ENCODE measurements at regions not wholly inside any gene's neighbourhood (a gene's known extent, or its start where the extent isn't known, plus 50 kb on each side); places are given as distances from the start of the nearest gene placed in this dataset.
A peak's percentile ranks its signal among the peaks of the same experiment; 100 is the strongest.
"Not testable (repeated sequence)": the region's sequence is repeated elsewhere in the genome, so short reads cannot be mapped to it uniquely, and the experiment has no call there.

DNA sequence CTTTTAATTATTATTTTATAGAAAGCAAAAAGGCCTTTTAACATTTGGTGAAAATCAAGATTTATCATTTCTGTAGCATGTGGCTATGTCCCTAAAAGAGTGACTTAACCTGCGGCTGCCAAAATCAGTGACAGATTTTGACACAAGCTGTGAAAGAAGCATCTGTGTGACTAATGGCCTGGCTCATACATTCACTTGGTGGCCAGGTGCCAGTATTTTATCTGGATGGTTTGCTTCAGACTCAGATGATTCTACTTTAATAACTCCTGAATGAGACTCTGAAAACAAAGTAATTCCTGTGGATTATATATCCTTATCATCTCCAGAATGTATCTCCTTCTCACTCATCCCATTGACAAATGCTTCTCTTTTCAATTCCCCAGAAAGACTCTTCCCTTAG, 103.0 kb downstream of the FSCB start:
- no peak for TF ChIP-seq CTCF (IDR thresholded peaks at IDR 0.05)
- DNase-seq: no peak
- Mint-ChIP-seq H3K9me3 (no peaks in the 10 kb centered on the region), H3K27ac (no peak overlapping the region), H3K27me3 (ENCODE audit: low read depth, poor library complexity) (no peaks in the 10 kb centered on the region), H3K36me3 (ENCODE audit: low read depth) (no peaks in the 10 kb centered on the region), H3K4me1 (no peaks in the 10 kb centered on the region), H3K4me3 (no peak overlapping the region)

DNA sequence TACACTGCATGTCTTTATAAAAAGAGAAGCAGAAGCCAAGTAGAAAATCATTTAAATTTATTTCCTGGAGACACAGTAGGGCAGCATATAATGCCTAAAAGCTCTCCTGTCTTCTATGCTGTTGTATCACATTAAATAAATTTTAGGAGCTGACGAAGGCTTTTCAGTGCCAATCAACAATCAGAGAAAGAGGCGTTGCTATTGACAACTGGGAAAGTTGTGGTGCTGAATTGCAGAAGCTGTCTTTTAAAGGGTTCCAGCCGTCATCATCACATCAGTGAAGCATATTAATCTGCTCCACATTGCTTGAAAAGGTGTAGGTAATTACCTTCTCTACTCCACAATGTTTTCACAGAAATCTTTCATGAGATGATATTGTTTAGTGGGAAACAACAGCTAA, 103.9 kb downstream of the FSCB start:
- Mint-ChIP-seq H3K4me1 (no peaks in the 10 kb centered on the region), H3K9me3 (peaks cover 3% of the 10 kb centered on the region), H3K36me3 (ENCODE audit: low read depth) (no peaks in the 10 kb centered on the region), H3K4me3 (no peak overlapping the region), H3K27me3 (ENCODE audit: low read depth, poor library complexity) (no peaks in the 10 kb centered on the region), H3K27ac (no peak overlapping the region)
- DNase-seq: no peak
- no peak for TF ChIP-seq CTCF (IDR thresholded peaks at IDR 0.05)

GRCh38 chr14:44396226-44396625, 110.9 kb downstream of the FSCB start:
- H3K36me3 Mint-ChIP-seq (ENCODE audit: low read depth): no peaks in the 10 kb centered on the region
- H3K27ac Mint-ChIP-seq: no peak overlapping the region
- peaks cover 7% of the 10 kb centered on the region for H3K9me3 Mint-ChIP-seq
- H3K27me3 Mint-ChIP-seq (ENCODE audit: low read depth, poor library complexity): no peaks in the 10 kb centered on the region
- no peak overlapping the region for H3K4me3 Mint-ChIP-seq
- no peak for DNase-seq
- no peak for TF ChIP-seq CTCF (IDR thresholded peaks at IDR 0.05)
- no peaks in the 10 kb centered on the region for H3K4me1 Mint-ChIP-seq

- no peak for DNase-seq
- Mint-ChIP-seq H3K27ac (no peak overlapping the region), H3K4me3 (no peak overlapping the region), H3K4me1 (no peaks in the 10 kb centered on the region), H3K36me3 (ENCODE audit: low read depth) (no peaks in the 10 kb centered on the region), H3K27me3 (ENCODE audit: low read depth, poor library complexity) (no peaks in the 10 kb centered on the region), H3K9me3 (peaks cover 2% of the 10 kb centered on the region)
- no peak for TF ChIP-seq CTCF (IDR thresholded peaks at IDR 0.05)
Observed at GRCh38 chr14:44392984-44393383, 114.1 kb downstream of the FSCB start.

DNA sequence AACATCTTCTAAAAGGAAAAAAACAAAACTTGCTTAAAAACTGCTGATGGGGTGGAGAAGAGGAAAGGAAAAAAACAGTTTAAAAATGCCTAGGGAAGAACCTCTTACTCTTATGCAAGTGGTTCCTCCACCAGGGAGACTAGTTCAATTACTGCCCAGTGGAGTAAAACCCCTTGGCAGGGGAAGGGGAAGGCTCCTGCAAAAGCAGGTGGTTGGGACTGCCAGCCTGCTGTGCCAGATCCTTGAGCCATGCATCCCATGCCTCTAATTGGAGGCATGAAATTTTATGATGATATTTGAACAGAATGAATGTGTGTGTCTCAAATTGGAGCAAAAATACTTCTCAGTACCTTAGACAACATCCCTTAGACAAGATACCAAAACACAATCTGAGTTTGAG, 118.8 kb downstream of the FSCB start:
- Mint-ChIP-seq H3K27me3 (ENCODE audit: low read depth, poor library complexity) (no peaks in the 10 kb centered on the region), H3K27ac (no peak overlapping the region), H3K9me3 (peaks cover 4% of the 10 kb centered on the region), H3K4me1 (no peaks in the 10 kb centered on the region), H3K4me3 (no peak overlapping the region), H3K36me3 (ENCODE audit: low read depth) (no peaks in the 10 kb centered on the region)
- TF ChIP-seq CTCF (IDR thresholded peaks at IDR 0.05): no peak
- DNase-seq: no peak

DNA sequence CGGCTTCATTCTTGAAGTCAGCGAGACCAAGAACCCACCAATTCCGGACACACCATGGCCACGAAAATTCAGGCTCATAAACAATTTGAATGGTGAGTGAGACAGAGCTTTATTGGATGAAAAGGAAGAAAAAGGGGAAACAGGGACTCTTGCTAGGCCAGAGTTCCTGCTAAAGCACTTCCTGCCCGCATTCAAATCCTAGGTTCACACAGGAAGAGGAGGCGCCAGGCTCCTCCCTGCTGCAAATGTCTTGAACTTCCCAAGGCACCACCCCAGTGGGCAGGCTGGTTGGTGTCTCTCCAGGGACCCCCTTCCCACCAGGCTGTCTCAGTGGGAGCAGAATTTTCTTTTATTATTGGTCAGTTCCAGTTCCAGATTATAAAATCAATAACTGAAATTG, 121.2 kb downstream of the FSCB start:
- no peaks in the 10 kb centered on the region for H3K36me3 Mint-ChIP-seq (ENCODE audit: low read depth)
- H3K9me3 Mint-ChIP-seq: peaks cover 4% of the 10 kb centered on the region
- no peak for DNase-seq
- no peaks in the 10 kb centered on the region for H3K27me3 Mint-ChIP-seq (ENCODE audit: low read depth, poor library complexity)
- H3K27ac Mint-ChIP-seq: no peak overlapping the region
- no peak for TF ChIP-seq CTCF (IDR thresholded peaks at IDR 0.05)
- H3K4me3 Mint-ChIP-seq: no peak overlapping the region
- no peaks in the 10 kb centered on the region for H3K4me1 Mint-ChIP-seq

- DNase-seq; H3K27me3 Mint-ChIP-seq (ENCODE audit: low read depth, poor library complexity); H3K9me3 Mint-ChIP-seq; H3K36me3 Mint-ChIP-seq (ENCODE audit: low read depth); H3K4me3 Mint-ChIP-seq; H3K4me1 Mint-ChIP-seq: not testable (repeated sequence)
- peak overlapping the region; percentile 87 for H3K27ac Mint-ChIP-seq
Observed at GRCh38 chr14:44385296-44385695, 121.8 kb downstream of the FSCB start.

DNA sequence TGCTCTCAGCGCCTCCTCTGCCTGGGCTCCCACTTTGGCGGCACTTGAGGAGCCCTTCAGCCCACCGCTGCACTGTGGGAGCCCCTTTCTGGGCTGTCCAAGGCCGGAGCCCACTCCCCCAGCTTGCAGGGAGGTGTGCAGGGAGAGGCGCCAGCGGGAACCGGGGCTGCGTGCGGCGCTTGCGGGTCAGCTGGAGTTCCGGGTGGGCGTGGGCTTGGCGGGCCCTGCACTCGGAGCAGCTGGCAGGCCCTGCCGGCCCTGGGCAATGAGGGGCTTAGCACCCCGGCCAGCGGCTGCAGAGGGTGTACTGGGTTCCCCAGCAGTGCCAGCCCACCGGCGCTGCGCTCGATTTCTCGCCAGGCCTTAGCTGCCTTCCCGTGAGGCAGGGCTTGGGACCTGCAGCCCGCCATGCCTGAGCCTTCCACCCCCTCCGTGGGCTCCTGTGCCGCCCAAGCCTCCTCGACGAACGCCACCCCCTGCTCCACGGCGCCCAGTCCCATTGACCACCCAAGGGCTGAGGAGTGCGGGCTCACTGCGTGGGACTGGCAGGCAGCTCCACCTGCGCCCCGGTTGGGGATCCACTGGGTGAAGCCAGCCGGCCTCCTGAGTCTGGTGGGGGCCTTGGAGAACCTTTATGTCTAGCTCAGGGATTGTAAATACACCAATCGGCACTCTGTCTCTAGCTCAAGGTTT, 122.3 kb downstream of the FSCB start:
- not testable (repeated sequence) for H3K27ac Mint-ChIP-seq; H3K9me3 Mint-ChIP-seq; H3K4me3 Mint-ChIP-seq; H3K27me3 Mint-ChIP-seq (ENCODE audit: low read depth, poor library complexity); DNase-seq; H3K36me3 Mint-ChIP-seq (ENCODE audit: low read depth); H3K4me1 Mint-ChIP-seq

All from nephron progenitor cell (in vitro differentiated cells).